Testis (tissue), 2 donors: ENCODE measurements at regions not wholly inside any gene's neighbourhood (a gene's known extent, or its start where the extent isn't known, plus 50 kb on each side); places are given as distances from the start of the nearest gene placed in this dataset.

Experiments
- DNase-seq: peaks from one replicate; pipeline ENCODE4 v3.0.0-alpha.2; 2019
- H3K27ac ChIP-seq, 2 donors: fragments of 200-600 bp; sonication (generic); one replicate each; pipeline ENCODE4 v1.5.1; 2019
- H3K27me3 ChIP-seq: fragments of 200-600 bp; sonication (generic); one replicate; pipeline ENCODE4 v1.5.1; 2019
- H3K36me3 ChIP-seq: fragments of 200-600 bp; sonication (generic); one replicate; pipeline ENCODE4 v1.5.1; 2017; ENCODE audit warnings: low read depth; ENCODE audit errors: missing control alignments
- H3K4me1 ChIP-seq: fragments of 200-600 bp; sonication (generic); one replicate; pipeline ENCODE4 v1.5.1; 2019
- H3K4me3 ChIP-seq, 2 donors: fragments of 200-600 bp; sonication (generic); one replicate each; pipeline ENCODE4 v1.5.1; 2017 to 2019
- H3K9me3 ChIP-seq: fragments of 200-600 bp; sonication (generic); one replicate; pipeline ENCODE4 v1.5.1; 2017
- CTCF ChIP-seq, 3 experiments: fragments of 450-650 bp in 2 of 3; fragments of 200-600 bp in 1 of 3; sonication (generic) in 1 of 3; IDR thresholded peaks; one replicate each; pipeline ENCODE4 v1.5.1; 2016 to 2019; ENCODE audit warnings: antibody characterized with exemption in 3 of 3, mild to moderate bottlenecking in 2 of 3, moderate library complexity in 1 of 3
- POLR2A ChIP-seq: fragments of 450-650 bp; IDR thresholded peaks from one replicate; pipeline ENCODE4 v1.6.1; 2017; ENCODE audit warnings: antibody characterized with exemption, mild to moderate bottlenecking, moderate library complexity
- WGBS, 2 donors: methylation state at CpG; one replicate each; pipeline ENCODE4 v1.1.5; 2018; 5-methylcytosine and 5-hydroxymethylcytosine counted together
- intact Hi-C: fragments of 100-400 bp; cut with DNase I; formaldehyde crosslinking; loops from one replicate; pipeline ENCODE4 v1.15.1; 2023; ENCODE audit warnings: low total_unique reads

- no peaks in the 10 kb centered on the region for H3K27me3 ChIP-seq
- TF ChIP-seq POLR2A: no peak
- no peak for TF ChIP-seq CTCF (IDR thresholded peaks at IDR 0.05)
- WGBS, 2 donors: 86 to 99% methylated on average over 3 of the region's 3 CpGs
- no peaks in the 10 kb centered on the region for H3K36me3 ChIP-seq
- H3K27ac ChIP-seq: no peak overlapping the region
- intact Hi-C loops: no loop called here
- H3K9me3 ChIP-seq: no peaks in the 10 kb centered on the region
- DNase-seq: no peak
- H3K4me3 ChIP-seq: no peak overlapping the region
- no peaks in the 10 kb centered on the region for H3K4me1 ChIP-seq
Observed at GRCh38 chr16:9555051-9555450, 463.6 kb downstream of the HAPSTR1 start.

- no peak overlapping the region for H3K4me3 ChIP-seq
- intact Hi-C loops: no loop called here
- TF ChIP-seq POLR2A (no peak), CTCF (IDR thresholded peaks at IDR 0.05) (no peak)
- H3K36me3 ChIP-seq: no peaks in the 10 kb centered on the region
- H3K27ac ChIP-seq: no peak overlapping the region
- no peaks in the 10 kb centered on the region for H3K27me3 ChIP-seq
- H3K9me3 ChIP-seq: no peaks in the 10 kb centered on the region
- no peaks in the 10 kb centered on the region for H3K4me1 ChIP-seq
- 87 to 89% methylated on average over 7 of the region's 7 CpGs for WGBS, 2 donors
- DNase-seq: no peak
Observed at GRCh38 chr16:9556949-9557665, 465.7 kb downstream of the HAPSTR1 start.

GRCh38 chr16:9557713-9558112, 466.3 kb downstream of the HAPSTR1 start:
- Histone ChIP-seq H3K27me3 (no peaks in the 10 kb centered on the region), H3K36me3 (no peaks in the 10 kb centered on the region), H3K4me3 (no peak overlapping the region), H3K9me3 (no peaks in the 10 kb centered on the region), H3K27ac (no peak overlapping the region), H3K4me1 (no peaks in the 10 kb centered on the region)
- 83 to 86% methylated on average over 3 of the region's 3 CpGs for WGBS, 2 donors
- TF ChIP-seq POLR2A (no peak), CTCF (IDR thresholded peaks at IDR 0.05) (no peak)
- DNase-seq: no peak
- intact Hi-C loops: no loop called here

GRCh38 chr16:9566099-9566498, 474.7 kb downstream of the HAPSTR1 start:
- Histone ChIP-seq H3K9me3 (no peaks in the 10 kb centered on the region), H3K27me3 (no peaks in the 10 kb centered on the region), H3K36me3 (no peaks in the 10 kb centered on the region), H3K4me3 (no peak overlapping the region), H3K4me1 (no peaks in the 10 kb centered on the region), H3K27ac (no peak overlapping the region)
- no peak for TF ChIP-seq CTCF (IDR thresholded peaks at IDR 0.05)
- TF ChIP-seq POLR2A: no peak
- intact Hi-C loops: no loop called here
- WGBS, 2 donors: 66 to 68% methylated on average over 6 of the region's 6 CpGs
- DNase-seq: peak; percentile 24

- Histone ChIP-seq H3K27me3 (no peaks in the 10 kb centered on the region), H3K9me3 (no peaks in the 10 kb centered on the region), H3K4me3 (no peak overlapping the region), H3K27ac (no peak overlapping the region), H3K4me1 (no peaks in the 10 kb centered on the region), H3K36me3 (no peaks in the 10 kb centered on the region)
- TF ChIP-seq POLR2A: no peak
- no peak for TF ChIP-seq CTCF (IDR thresholded peaks at IDR 0.05)
- WGBS, 2 donors: 71 to 74% methylated on average over 6 to 7 of the region's 7 CpGs
- DNase-seq: no peak
- intact Hi-C loops: no loop called here
Observed at GRCh38 chr16:9567666-9568065, 476.2 kb downstream of the HAPSTR1 start.
